ENCODE measurements at regions not wholly inside any gene's neighbourhood (a gene's known extent, or its start where the extent isn't known, plus 50 kb on each side); places are given as distances from the start of the nearest gene placed in this dataset.

GRCh38 chr15:47505712-47506328 is 211.5 kb upstream of the SEMA6D start:
- Mint-ChIP-seq H3K9me3 (ENCODE audit: unreplicated experiment) (no peaks in the 10 kb centered on the region), H3K4me3 (ENCODE audit: unreplicated experiment) (no peak overlapping the region), H3K36me3 (ENCODE audit: low read depth, unreplicated experiment) (no peaks in the 10 kb centered on the region), H3K4me1 (ENCODE audit: unreplicated experiment) (peaks cover 9% of the 10 kb centered on the region), H3K27me3 (ENCODE audit: unreplicated experiment) (peaks cover 11% of the 10 kb centered on the region), H3K27ac (ENCODE audit: unreplicated experiment) (no peak overlapping the region)
- no peak for DNase-seq (ENCODE audit: low spot score)
- no peak for TF ChIP-seq CTCF (IDR thresholded peaks at IDR 0.05; ENCODE audit: unreplicated experiment)

- Mint-ChIP-seq H3K36me3 (ENCODE audit: low read depth, unreplicated experiment) (no peaks in the 10 kb centered on the region), H3K27me3 (ENCODE audit: unreplicated experiment) (peaks cover 11% of the 10 kb centered on the region), H3K4me3 (ENCODE audit: unreplicated experiment) (no peak overlapping the region), H3K9me3 (ENCODE audit: unreplicated experiment) (no peaks in the 10 kb centered on the region), H3K4me1 (ENCODE audit: unreplicated experiment) (peaks cover 9% of the 10 kb centered on the region), H3K27ac (ENCODE audit: unreplicated experiment) (no peak overlapping the region)
- no peak for TF ChIP-seq CTCF (IDR thresholded peaks at IDR 0.05; ENCODE audit: unreplicated experiment)
- no peak for DNase-seq (ENCODE audit: low spot score)
Measured at GRCh38 chr15:47506329-47507100, 210.8 kb upstream of the SEMA6D start.

GRCh38 chr15:47507221-47507985 is 209.9 kb upstream of the SEMA6D start:
- Mint-ChIP-seq H3K27me3 (ENCODE audit: unreplicated experiment) (peaks cover 11% of the 10 kb centered on the region), H3K36me3 (ENCODE audit: low read depth, unreplicated experiment) (no peaks in the 10 kb centered on the region), H3K27ac (ENCODE audit: unreplicated experiment) (no peak overlapping the region), H3K4me3 (ENCODE audit: unreplicated experiment) (no peak overlapping the region), H3K9me3 (ENCODE audit: unreplicated experiment) (no peaks in the 10 kb centered on the region), H3K4me1 (ENCODE audit: unreplicated experiment) (peaks cover 9% of the 10 kb centered on the region)
- no peak for TF ChIP-seq CTCF (IDR thresholded peaks at IDR 0.05; ENCODE audit: unreplicated experiment)
- DNase-seq (ENCODE audit: low spot score) = no peak

- Mint-ChIP-seq H3K4me1 (ENCODE audit: unreplicated experiment) (peaks cover 2% of the 10 kb centered on the region), H3K27ac (ENCODE audit: unreplicated experiment) (no peak overlapping the region), H3K27me3 (ENCODE audit: unreplicated experiment) (peaks cover 4% of the 10 kb centered on the region), H3K9me3 (ENCODE audit: unreplicated experiment) (no peaks in the 10 kb centered on the region), H3K36me3 (ENCODE audit: low read depth, unreplicated experiment) (no peaks in the 10 kb centered on the region), H3K4me3 (ENCODE audit: unreplicated experiment) (no peak overlapping the region)
- DNase-seq (ENCODE audit: low spot score) = no peak
- no peak for TF ChIP-seq CTCF (IDR thresholded peaks at IDR 0.05; ENCODE audit: unreplicated experiment)
Measured at GRCh38 chr15:47511261-47511660, 206.0 kb upstream of the SEMA6D start.

Data from endothelial cell (in vitro differentiated cells).